HCT116 (cell line): ENCODE measurements at regions not wholly inside any gene's neighbourhood (a gene's known extent, or its start where the extent isn't known, plus 50 kb on each side); places are given as distances from the start of the nearest gene placed in this dataset.

Experiments
- ATAC-seq: fragments of 200-7000 bp; cut with Tn5 transposase; 2 replicates; pipeline ENCODE4 v1.9.1; 2020; ENCODE audit warnings: mild to moderate bottlenecking, moderate library complexity
- BruUV-seq: library from RNA; stranded (reverse); fragments of 400-500 nt; replicated peaks from 2 replicates; lab custom pipeline; 2021; lab: Mats Ljungman, UMichigan
- CTCF ChIA-PET: fragments of 300-600 bp; sonication (Branson Sonifier 250); formaldehyde crosslinking; loops from one replicate; lab custom pipeline; 2021; ENCODE audit warnings: antibody characterized with exemption; lab: Charles Lee
- POLR2A ChIA-PET: fragments of 300-600, 350-600 bp; sonication (Branson Sonifier 250); formaldehyde crosslinking; loops from one replicate; lab custom pipeline; 2021; ENCODE audit warnings: antibody characterized with exemption; lab: Charles Lee
- RAD21 ChIA-PET, 2 experiments: fragments of 300-600 bp; sonication (Branson Sonifier 250); formaldehyde crosslinking; loops; one replicate each; lab custom pipeline; 2023; ENCODE audit warnings: low total read pairs in 2 of 2; ENCODE audit not compliant: uncharacterized antibody in 2 of 2, unreplicated experiment in 2 of 2, low non-redundant PET in 1 of 2; lab: Charles Lee
- DNase-seq: peaks from one replicate; pipeline ENCODE4 v3.0.0-alpha.2; 2010; ENCODE audit warnings: low read depth, low spot score
- H2AFZ ChIP-seq: fragments of 200-600 bp; shearing (Covaris generic), sonication (generic); 2 replicates; pipeline ENCODE4 v1.6.1; 2017; ENCODE audit warnings: low read depth, mixed run types, mixed read lengths, antibody characterized with exemption, low read length; ENCODE audit not compliant: poor library complexity, severe bottlenecking
- H3K27ac ChIP-seq: 2 replicates; pipeline ENCODE4 v1.5.1; 2012; ENCODE audit warnings: low read depth, low read length
- H3K27me3 ChIP-seq: fragments of 200-600 bp; sonication (generic); 2 replicates; pipeline ENCODE4 v1.6.1; 2016; ENCODE audit warnings: mixed run types, low read length, mixed read lengths; ENCODE audit not compliant: insufficient read depth
- H3K36me3 ChIP-seq, 2 experiments: fragments of 200-500 bp in 1 of 2; fragments of 200-600 bp in 1 of 2; sonication (Bioruptor generic) in 1 of 2; sonication (generic) in 1 of 2; 2 replicates each; pipeline versions ENCODE4 v1.5.1 to v1.6.1; 2014 to 2016; ENCODE audit warnings: low read length in 2 of 2, inconsistent platforms in 1 of 2, mixed read lengths in 1 of 2, mixed run types in 1 of 2; ENCODE audit not compliant: insufficient read depth in 2 of 2, control insufficient read depth in 1 of 2
- H3K4me1 ChIP-seq, 2 experiments: fragments of 200-600 bp in 1 of 2; sonication (generic) in 1 of 2; 2 replicates each; pipeline versions ENCODE4 v1.5.1 to v1.6.1; 2012 to 2017; ENCODE audit warnings: low read length in 2 of 2, inconsistent platforms in 1 of 2, mild to moderate bottlenecking in 1 of 2, mixed read lengths in 1 of 2, mixed run types in 1 of 2, moderate library complexity in 1 of 2; ENCODE audit not compliant: insufficient read depth in 2 of 2, control insufficient read depth in 1 of 2
- H3K4me2 ChIP-seq: fragments of 200-600 bp; sonication (generic); 2 replicates; pipeline ENCODE4 v1.6.1; 2017; ENCODE audit warnings: mixed run types, low read length, mixed read lengths
- H3K4me3 ChIP-seq, 2 experiments: fragments of 200-600 bp in 1 of 2; sonication (generic) in 1 of 2; replicated peaks in 1 of 2; 2 replicates each; pipeline ENCODE4 v1.5.1; 2011 to 2016; ENCODE audit warnings: low read length in 2 of 2, control low read depth in 1 of 2, low read depth in 1 of 2, mild to moderate bottlenecking in 1 of 2, mixed read lengths in 1 of 2, mixed run types in 1 of 2
- H3K79me2 ChIP-seq: fragments of 200-600 bp; sonication (generic); 2 replicates; pipeline ENCODE4 v1.6.1; 2017; ENCODE audit warnings: mild to moderate bottlenecking, mixed run types, low read length, moderate library complexity, mixed read lengths; ENCODE audit not compliant: insufficient read depth
- H3K9ac ChIP-seq: fragments of 200-600 bp; sonication (generic); 2 replicates; pipeline ENCODE4 v1.6.1; 2016; ENCODE audit warnings: low read length, mixed read lengths
- H3K9me2 ChIP-seq: fragments of 200-600 bp; sonication (generic), shearing (Covaris generic); 2 replicates; pipeline ENCODE4 v1.6.1; 2017; ENCODE audit warnings: mixed run types, mild to moderate bottlenecking, moderate library complexity; ENCODE audit not compliant: insufficient read depth
- H3K9me3 ChIP-seq, 2 experiments: fragments of 200-500 bp in 1 of 2; fragments of 200-600 bp in 1 of 2; sonication (Bioruptor generic) in 1 of 2; sonication (generic) in 1 of 2; 2 replicates each; pipeline ENCODE4 v1.6.1; 2014 to 2017; ENCODE audit warnings: low read length in 2 of 2, mixed read lengths in 2 of 2, inconsistent platforms in 1 of 2, low read depth in 1 of 2, mild to moderate bottlenecking in 1 of 2, mixed run types in 1 of 2, moderate library complexity in 1 of 2; ENCODE audit not compliant: control insufficient read depth in 1 of 2, insufficient read depth in 1 of 2
- H4K20me1 ChIP-seq: fragments of 200-600 bp; sonication (generic), shearing (Covaris generic); 2 replicates; pipeline ENCODE4 v1.6.1; 2017; ENCODE audit warnings: mixed run types, mild to moderate bottlenecking, moderate library complexity; ENCODE audit not compliant: insufficient read depth
- ATF3 ChIP-seq: IDR thresholded peaks from 2 replicates; pipeline ENCODE4 v1.6.1; 2012
- CBX3 ChIP-seq: IDR thresholded peaks from 2 replicates; pipeline ENCODE4 v1.6.1; 2012; ENCODE audit warnings: low read depth
- CEBPB ChIP-seq: IDR thresholded peaks from 2 replicates; pipeline ENCODE4 v1.6.1; 2012; ENCODE audit warnings: low read depth
- CTCF ChIP-seq, 3 experiments: fragments of 200-600 bp in 1 of 3; sonication (generic) in 1 of 3; IDR thresholded peaks in 2 of 3; conservative IDR thresholded peaks in 1 of 3; 2 replicates each; pipeline ENCODE4 v1.5.1; 2012 to 2017; ENCODE audit warnings: low read depth in 2 of 3, low read length in 2 of 3, antibody characterized with exemption in 1 of 3, borderline replicate concordance in 1 of 3, control low read depth in 1 of 3, mild to moderate bottlenecking in 1 of 3, mixed read lengths in 1 of 3, mixed run types in 1 of 3, moderate library complexity in 1 of 3; ENCODE audit not compliant: insufficient read depth in 1 of 3
- EGR1 ChIP-seq: IDR thresholded peaks from 2 replicates; pipeline ENCODE4 v1.6.1; 2012; ENCODE audit warnings: low read depth
- EZH2 ChIP-seq: fragments of 200-600 bp; sonication (generic); IDR thresholded peaks from 2 replicates; pipeline ENCODE4 v1.6.1; 2017; ENCODE audit warnings: antibody characterized with exemption, mixed run types
- FOSL1 ChIP-seq: IDR thresholded peaks from 2 replicates; pipeline ENCODE4 v1.6.1; 2012; ENCODE audit warnings: low read depth
- MAX ChIP-seq: IDR thresholded peaks from 2 replicates; pipeline ENCODE4 v1.6.1; 2012
- POLR2A ChIP-seq: IDR thresholded peaks from 2 replicates; pipeline ENCODE4 v1.7.0; 2011; ENCODE audit warnings: borderline replicate concordance; ENCODE audit not compliant: insufficient read depth, insufficient read length; ENCODE audit errors: extremely low read depth
- POLR2AphosphoS5 ChIP-seq: IDR thresholded peaks from 2 replicates; pipeline ENCODE4 v1.6.1; 2011; ENCODE audit warnings: mild to moderate bottlenecking, low read depth, low read length, moderate library complexity
- RAD21 ChIP-seq: IDR thresholded peaks from 2 replicates; pipeline ENCODE4 v1.6.1; 2012; ENCODE audit warnings: low read depth, mild to moderate bottlenecking
- REST ChIP-seq: IDR thresholded peaks from 2 replicates; pipeline ENCODE4 v1.6.1; 2012; ENCODE audit warnings: low read depth
- SP1 ChIP-seq: IDR thresholded peaks from 2 replicates; pipeline ENCODE4 v1.6.1; 2012; ENCODE audit warnings: low read depth
- SRF ChIP-seq: IDR thresholded peaks from 2 replicates; pipeline ENCODE4 v1.6.1; 2012; ENCODE audit warnings: low read depth
- ZFX ChIP-seq: fragments of 450-650 bp; IDR thresholded peaks from 2 replicates; pipeline ENCODE4 v1.6.1; 2017
- ZNF274 ChIP-seq: fragments of 200-500 bp; sonication (Bioruptor generic); IDR thresholded peaks from 2 replicates; pipeline ENCODE4 v1.6.1; 2014; ENCODE audit warnings: mild to moderate bottlenecking, low read depth, low read length, inconsistent platforms
- intact Hi-C: fragments of 100-400 bp; cut with micrococcal nuclease; formaldehyde crosslinking; loops from 2 replicates; pipeline ENCODE4 v1.10.0; 2022

- CTCF ChIA-PET, result no interaction called here
- no peak for DNase-seq
- H3K27me3 ChIP-seq, result no peaks in the 10 kb centered on the region
- intact Hi-C loops, result no loop called here
- H3K9me2 ChIP-seq, result no peaks in the 10 kb centered on the region
- no peaks in the 10 kb centered on the region for H3K79me2 ChIP-seq
- H3K9me3 ChIP-seq, result peaks cover 27 to 37% of the 10 kb centered on the region in 2 experiments; a peak in 2 of 4 replicates
- no peak overlapping the region for H3K9ac ChIP-seq
- BruUV-seq, result no TSS peak
- no peaks in the 10 kb centered on the region for H3K36me3 ChIP-seq
- no peak overlapping the region for H3K27ac ChIP-seq
- POLR2A ChIA-PET, result no interaction called here
- H3K4me1 ChIP-seq, result no peaks in the 10 kb centered on the region
- no peak for TF ChIP-seq RAD21
- no peak for TF ChIP-seq CTCF (IDR thresholded peaks at IDR 0.05 in 2 of 3, conservative IDR thresholded peaks at IDR 0.05 in 1 of 3; ENCODE audit: borderline replicate concordance in 1 of 3, insufficient read depth in 1 of 3, low read depth in 2 of 3, low read length in 2 of 3)
- RAD21 ChIA-PET, result no interaction called here
- no peak overlapping the region for H3K4me3 ChIP-seq
- no peak for ATAC-seq
- no peak overlapping the region for H2AFZ ChIP-seq
- no peaks in the 10 kb centered on the region for H4K20me1 ChIP-seq
- no peak overlapping the region for H3K4me2 ChIP-seq
Observed at GRCh38 chr10:105718207-105718995, 1077.3 kb downstream of the SORCS3 start.

- CTCF ChIA-PET, result no interaction called here
Observed at GRCh38 chr10:105714728-105715127, 1073.6 kb downstream of the SORCS3 start.

More at GRCh38 chr10:105714728-105715127, 1073.6 kb downstream of the SORCS3 start:
- Histone ChIP-seq H3K4me2 (no peak overlapping the region), H3K79me2 (no peaks in the 10 kb centered on the region), H3K4me3 (no peak overlapping the region), H2AFZ (no peak overlapping the region), H3K27ac (no peak overlapping the region), H3K27me3 (no peaks in the 10 kb centered on the region), H3K9ac (no peak overlapping the region), H3K36me3 (no peaks in the 10 kb centered on the region), H3K9me2 (no peaks in the 10 kb centered on the region), H4K20me1 (no peaks in the 10 kb centered on the region), H3K4me1 (no peaks in the 10 kb centered on the region), H3K9me3 (peaks cover 37 to 41% of the 10 kb centered on the region in 2 experiments; a peak in 2 of 4 replicates)
- no TSS peak for BruUV-seq
- ChIA-PET POLR2A (no interaction called here), RAD21 (no interaction called here)
- TF ChIP-seq CEBPB (no peak), SP1 (no peak), CBX3 (no peak), FOSL1 (no peak), ZNF274 (no peak), ATF3 (no peak), RAD21 (no peak), REST (no peak), EZH2 (no peak), MAX (no peak), POLR2AphosphoS5 (no peak), POLR2A (no peak), ZFX (no peak), EGR1 (no peak), SRF (no peak)
- DNase-seq, result no peak
- no peak for ATAC-seq
- intact Hi-C loops, result no loop called here
